ENCODE measurements at regions not wholly inside any gene's neighbourhood (a gene's known extent, or its start where the extent isn't known, plus 50 kb on each side); places are given as distances from the start of the nearest gene placed in this dataset.
A peak's percentile ranks its signal among the peaks of the same experiment; 100 is the strongest.

- no peak for DNase-seq
Measured at GRCh38 chr2:100627330-100628300, 64.8 kb downstream of the PDCL3 start.

- no peak for DNase-seq
Measured at GRCh38 chr2:100628506-100628905, 65.7 kb downstream of the PDCL3 start.

GRCh38 chr2:100629309-100629708, 66.5 kb downstream of the PDCL3 start:
- DNase-seq, result no peak

GRCh38 chr2:100630473-100630977, 67.7 kb downstream of the PDCL3 start:
- peak; percentile 56 for DNase-seq

GRCh38 chr2:100632037-100632436, 69.2 kb downstream of the PDCL3 start:
- no peak for DNase-seq

- no peak for DNase-seq
Measured at GRCh38 chr2:100632759-100633158, 70.0 kb downstream of the PDCL3 start.

GRCh38 chr2:100639588-100640390, 77.0 kb downstream of the PDCL3 start:
- DNase-seq, result no peak

- DNase-seq, result peak; percentile 14
Measured at GRCh38 chr2:100640431-100641124, 77.8 kb downstream of the PDCL3 start.

- DNase-seq, result no peak
Measured at GRCh38 chr2:100641125-100641435, 78.3 kb downstream of the PDCL3 start.

- DNase-seq, result no peak
Measured at GRCh38 chr2:100642425-100642824, 79.6 kb downstream of the PDCL3 start.

GRCh38 chr2:100643467-100643866, 80.7 kb downstream of the PDCL3 start:
- DNase-seq, result no peak

GRCh38 chr2:100643906-100644501, 81.2 kb downstream of the PDCL3 start:
- peak; percentile 63 for DNase-seq

GRCh38 chr2:100645695-100646429, 83.1 kb downstream of the PDCL3 start:
- no peak for DNase-seq

- no peak for DNase-seq
Measured at GRCh38 chr2:100647709-100648108, 84.9 kb downstream of the PDCL3 start.

- no peak for DNase-seq
Measured at GRCh38 chr2:100650151-100650550, 87.4 kb downstream of the PDCL3 start.

GRCh38 chr2:100653449-100654035, 90.7 kb downstream of the PDCL3 start:
- DNase-seq, result peak; percentile 64

- no peak for DNase-seq
Measured at GRCh38 chr2:100654611-100655010, 91.8 kb downstream of the PDCL3 start.

GRCh38 chr2:100655446-100655845, 92.7 kb downstream of the PDCL3 start:
- DNase-seq, result no peak

GRCh38 chr2:100655936-100656534, 93.2 kb downstream of the PDCL3 start:
- DNase-seq, result no peak

- no peak for DNase-seq
Measured at GRCh38 chr2:100658017-100658416, 95.2 kb downstream of the PDCL3 start.

All from CD4-positive, alpha-beta T cell treated with Interleukin-6 for 4 hours (primary cell).